ENCODE measurements at regions not wholly inside any gene's neighbourhood (a gene's known extent, or its start where the extent isn't known, plus 50 kb on each side); places are given as distances from the start of the nearest gene placed in this dataset.

DNA sequence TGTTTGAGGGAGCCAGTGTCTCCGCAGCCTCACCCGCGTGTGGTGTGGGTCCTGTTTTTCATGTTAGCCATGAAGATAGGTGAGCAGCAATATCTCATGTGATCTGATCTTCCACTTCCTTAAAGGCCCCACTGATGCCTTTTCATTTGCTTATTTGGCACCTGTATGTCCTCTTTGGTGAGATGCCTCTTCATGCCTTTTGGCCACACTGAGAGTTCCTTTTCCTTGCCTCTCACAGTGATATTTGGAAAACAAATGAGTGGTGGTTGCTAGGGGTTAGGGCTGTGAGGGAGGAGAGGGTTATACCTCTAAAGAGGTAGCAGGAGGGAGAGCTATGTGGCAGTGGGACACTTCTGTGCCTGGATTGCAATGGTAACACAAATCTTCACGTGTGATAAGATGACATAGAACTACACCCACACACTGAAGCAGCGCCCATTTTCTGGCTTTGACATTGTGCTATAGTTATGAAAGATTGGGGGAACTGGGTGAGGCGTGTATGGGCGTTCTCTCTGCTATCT is 90.4 kb upstream of the TNS3 start:
- intact Hi-C loops (cut with micrococcal nuclease), result no loop called here
- Histone ChIP-seq H3K4me1 (no peaks in the 10 kb centered on the region), H3K27me3 (ENCODE audit: low read depth) (no peaks in the 10 kb centered on the region), H3K36me3 (no peaks in the 10 kb centered on the region), H3K9me3 (replicated peaks) (no peaks in the 10 kb centered on the region), H3K4me3 (no peak overlapping the region), H3K27ac (replicated peaks) (no peak overlapping the region)
- TF ChIP-seq, protein P1, sequence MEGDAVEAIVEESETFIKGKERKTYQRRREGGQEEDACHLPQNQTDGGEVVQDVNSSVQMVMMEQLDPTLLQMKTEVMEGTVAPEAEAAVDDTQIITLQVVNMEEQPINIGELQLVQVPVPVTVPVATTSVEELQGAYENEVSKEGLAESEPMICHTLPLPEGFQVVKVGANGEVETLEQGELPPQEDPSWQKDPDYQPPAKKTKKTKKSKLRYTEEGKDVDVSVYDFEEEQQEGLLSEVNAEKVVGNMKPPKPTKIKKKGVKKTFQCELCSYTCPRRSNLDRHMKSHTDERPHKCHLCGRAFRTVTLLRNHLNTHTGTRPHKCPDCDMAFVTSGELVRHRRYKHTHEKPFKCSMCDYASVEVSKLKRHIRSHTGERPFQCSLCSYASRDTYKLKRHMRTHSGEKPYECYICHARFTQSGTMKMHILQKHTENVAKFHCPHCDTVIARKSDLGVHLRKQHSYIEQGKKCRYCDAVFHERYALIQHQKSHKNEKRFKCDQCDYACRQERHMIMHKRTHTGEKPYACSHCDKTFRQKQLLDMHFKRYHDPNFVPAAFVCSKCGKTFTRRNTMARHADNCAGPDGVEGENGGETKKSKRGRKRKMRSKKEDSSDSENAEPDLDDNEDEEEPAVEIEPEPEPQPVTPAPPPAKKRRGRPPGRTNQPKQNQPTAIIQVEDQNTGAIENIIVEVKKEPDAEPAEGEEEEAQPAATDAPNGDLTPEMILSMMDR (IDR thresholded peaks at IDR 0.05; ENCODE audit: borderline replicate concordance), result no peak
- no peak for DNase-seq

GRCh38 chr7:47671358-47671757 is 89.4 kb upstream of the TNS3 start:
- DNase-seq, result no peak
- intact Hi-C loops (cut with micrococcal nuclease), result no loop called here
- TF ChIP-seq, protein P1 (IDR thresholded peaks at IDR 0.05; ENCODE audit: borderline replicate concordance), result no peak
- H3K9me3 ChIP-seq (replicated peaks), result no peaks in the 10 kb centered on the region
- H3K4me1 ChIP-seq, result no peaks in the 10 kb centered on the region
- no peak overlapping the region for H3K27ac ChIP-seq (replicated peaks)
- no peak overlapping the region for H3K4me3 ChIP-seq
- no peaks in the 10 kb centered on the region for H3K27me3 ChIP-seq (ENCODE audit: low read depth)
- no peaks in the 10 kb centered on the region for H3K36me3 ChIP-seq

GRCh38 chr7:47670729-47671128 is 88.8 kb upstream of the TNS3 start:
- no peak overlapping the region for H3K27ac ChIP-seq (replicated peaks)

DNA sequence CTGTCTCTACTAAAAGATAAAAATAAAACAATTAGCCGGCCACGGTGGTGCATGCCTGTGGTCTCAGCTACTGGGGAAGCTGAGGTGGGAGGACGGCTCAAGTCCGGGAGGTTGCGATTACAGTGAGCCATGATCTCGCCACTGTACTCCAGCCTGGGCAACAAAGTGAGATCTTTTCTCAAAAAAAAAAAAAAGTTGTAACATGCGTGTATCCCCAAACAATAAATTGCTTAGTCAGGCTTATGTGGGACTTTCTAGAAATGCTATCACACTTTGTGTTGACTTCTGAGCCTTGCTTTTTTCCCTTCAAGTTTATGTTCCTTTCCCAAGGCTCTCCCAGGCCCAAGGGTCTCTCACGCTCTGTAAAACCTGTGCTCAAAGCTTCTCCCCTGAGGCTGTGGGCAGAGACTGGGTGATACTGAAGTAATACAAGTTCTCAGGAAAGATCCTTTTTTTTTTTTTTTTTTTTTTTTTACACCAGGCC is 88.0 kb upstream of the TNS3 start:
- no peak for DNase-seq
- Histone ChIP-seq H3K4me1 (no peaks in the 10 kb centered on the region), H3K27ac (replicated peaks) (peak overlapping the region; percentile 36), H3K36me3 (no peaks in the 10 kb centered on the region), H3K4me3 (no peak overlapping the region), H3K9me3 (replicated peaks) (no peaks in the 10 kb centered on the region), H3K27me3 (ENCODE audit: low read depth) (no peaks in the 10 kb centered on the region)
- TF ChIP-seq, protein P1 (IDR thresholded peaks at IDR 0.05; ENCODE audit: borderline replicate concordance), result no peak
- intact Hi-C loops (cut with micrococcal nuclease), result no loop called here

More at GRCh38 chr7:47670729-47671128, 88.8 kb upstream of the TNS3 start:
- DNase-seq, result no peak
- no peaks in the 10 kb centered on the region for H3K27me3 ChIP-seq (ENCODE audit: low read depth)
- TF ChIP-seq, protein P1 (IDR thresholded peaks at IDR 0.05; ENCODE audit: borderline replicate concordance), result no peak
- no peaks in the 10 kb centered on the region for H3K36me3 ChIP-seq
- no peak overlapping the region for H3K4me3 ChIP-seq
- no peaks in the 10 kb centered on the region for H3K9me3 ChIP-seq (replicated peaks)
- intact Hi-C loops (cut with micrococcal nuclease), result no loop called here
- H3K4me1 ChIP-seq, result no peaks in the 10 kb centered on the region

DNA sequence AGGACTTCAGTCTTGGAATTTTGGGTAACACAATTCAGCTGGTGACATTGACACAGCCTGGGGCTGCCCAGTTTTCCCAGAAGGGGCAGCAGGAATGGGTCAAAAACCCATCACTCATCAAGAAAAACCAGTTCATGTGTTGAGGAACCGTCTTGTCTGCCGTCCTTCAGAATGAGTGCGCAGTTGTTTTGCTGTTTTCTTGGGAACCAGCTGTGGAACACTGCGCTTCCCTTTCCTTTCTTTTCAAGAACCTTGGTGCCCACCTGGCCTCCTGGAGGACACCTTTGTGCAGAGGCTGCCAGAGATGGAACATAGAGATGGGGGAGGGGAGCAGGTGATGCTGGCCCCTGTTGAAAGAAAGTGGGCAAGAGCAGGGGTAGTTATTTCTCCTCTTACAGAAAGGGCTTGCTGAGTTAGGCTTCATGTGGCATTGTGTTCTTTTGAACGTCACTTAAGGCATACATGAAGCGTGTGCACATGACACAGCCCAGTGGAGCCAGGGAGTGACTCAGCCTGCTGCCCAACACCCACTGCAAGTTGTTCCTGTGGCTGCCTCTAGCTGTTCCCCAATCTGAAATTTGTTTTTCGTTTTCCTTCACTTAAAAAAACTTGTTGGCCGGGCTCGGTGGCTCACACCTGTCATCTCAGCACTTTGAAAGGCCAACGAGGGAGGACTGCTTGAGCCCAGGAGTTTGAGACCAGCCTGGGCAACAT is 87.4 kb upstream of the TNS3 start:
- DNase-seq, result peak; percentile 63
- H3K27ac ChIP-seq (replicated peaks), result peak overlapping the region; percentile 36
- H3K36me3 ChIP-seq, result no peaks in the 10 kb centered on the region
- H3K9me3 ChIP-seq (replicated peaks), result no peaks in the 10 kb centered on the region
- no peak overlapping the region for H3K4me3 ChIP-seq
- intact Hi-C loops (cut with micrococcal nuclease), result no loop called here
- H3K27me3 ChIP-seq (ENCODE audit: low read depth), result no peaks in the 10 kb centered on the region
- H3K4me1 ChIP-seq, result no peaks in the 10 kb centered on the region
- TF ChIP-seq, protein P1 (IDR thresholded peaks at IDR 0.05; ENCODE audit: borderline replicate concordance), result no peak

Data from left ventricle myocardium inferior (tissue), 1 donor.